ENCODE measurements at regions not wholly inside any gene's neighbourhood (a gene's known extent, or its start where the extent isn't known, plus 50 kb on each side); places are given as distances from the start of the nearest gene placed in this dataset.

GRCh38 chr12:13780453-13780852, 200.9 kb downstream of the GRIN2B start:
- TF ChIP-seq, protein P1, sequence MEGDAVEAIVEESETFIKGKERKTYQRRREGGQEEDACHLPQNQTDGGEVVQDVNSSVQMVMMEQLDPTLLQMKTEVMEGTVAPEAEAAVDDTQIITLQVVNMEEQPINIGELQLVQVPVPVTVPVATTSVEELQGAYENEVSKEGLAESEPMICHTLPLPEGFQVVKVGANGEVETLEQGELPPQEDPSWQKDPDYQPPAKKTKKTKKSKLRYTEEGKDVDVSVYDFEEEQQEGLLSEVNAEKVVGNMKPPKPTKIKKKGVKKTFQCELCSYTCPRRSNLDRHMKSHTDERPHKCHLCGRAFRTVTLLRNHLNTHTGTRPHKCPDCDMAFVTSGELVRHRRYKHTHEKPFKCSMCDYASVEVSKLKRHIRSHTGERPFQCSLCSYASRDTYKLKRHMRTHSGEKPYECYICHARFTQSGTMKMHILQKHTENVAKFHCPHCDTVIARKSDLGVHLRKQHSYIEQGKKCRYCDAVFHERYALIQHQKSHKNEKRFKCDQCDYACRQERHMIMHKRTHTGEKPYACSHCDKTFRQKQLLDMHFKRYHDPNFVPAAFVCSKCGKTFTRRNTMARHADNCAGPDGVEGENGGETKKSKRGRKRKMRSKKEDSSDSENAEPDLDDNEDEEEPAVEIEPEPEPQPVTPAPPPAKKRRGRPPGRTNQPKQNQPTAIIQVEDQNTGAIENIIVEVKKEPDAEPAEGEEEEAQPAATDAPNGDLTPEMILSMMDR (conservative IDR thresholded peaks at IDR 0.05; ENCODE audit: low read depth, low read length): no peak
- no peak for TF ChIP-seq POLR2A (IDR thresholded peaks at IDR 0.05; ENCODE audit: low read depth, low read length)
- no peak for TF ChIP-seq RAD21 (IDR thresholded peaks at IDR 0.05; ENCODE audit: low read length)
- no peak for TF ChIP-seq RFX5 (IDR thresholded peaks at IDR 0.05; ENCODE audit: low read depth, low read length)
- TF ChIP-seq, protein P2, sequence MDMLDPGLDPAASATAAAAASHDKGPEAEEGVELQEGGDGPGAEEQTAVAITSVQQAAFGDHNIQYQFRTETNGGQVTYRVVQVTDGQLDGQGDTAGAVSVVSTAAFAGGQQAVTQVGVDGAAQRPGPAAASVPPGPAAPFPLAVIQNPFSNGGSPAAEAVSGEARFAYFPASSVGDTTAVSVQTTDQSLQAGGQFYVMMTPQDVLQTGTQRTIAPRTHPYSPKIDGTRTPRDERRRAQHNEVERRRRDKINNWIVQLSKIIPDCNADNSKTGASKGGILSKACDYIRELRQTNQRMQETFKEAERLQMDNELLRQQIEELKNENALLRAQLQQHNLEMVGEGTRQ (IDR thresholded peaks at IDR 0.05; ENCODE audit: low read depth, low read length): no peak
- TF ChIP-seq RCOR1 (IDR thresholded peaks at IDR 0.05; ENCODE audit: insufficient replicate concordance, low read length): no peak

Data from IMR-90 (cell line).